ENCODE measurements at regions not wholly inside any gene's neighbourhood (a gene's known extent, or its start where the extent isn't known, plus 50 kb on each side); places are given as distances from the start of the nearest gene placed in this dataset.

DNA sequence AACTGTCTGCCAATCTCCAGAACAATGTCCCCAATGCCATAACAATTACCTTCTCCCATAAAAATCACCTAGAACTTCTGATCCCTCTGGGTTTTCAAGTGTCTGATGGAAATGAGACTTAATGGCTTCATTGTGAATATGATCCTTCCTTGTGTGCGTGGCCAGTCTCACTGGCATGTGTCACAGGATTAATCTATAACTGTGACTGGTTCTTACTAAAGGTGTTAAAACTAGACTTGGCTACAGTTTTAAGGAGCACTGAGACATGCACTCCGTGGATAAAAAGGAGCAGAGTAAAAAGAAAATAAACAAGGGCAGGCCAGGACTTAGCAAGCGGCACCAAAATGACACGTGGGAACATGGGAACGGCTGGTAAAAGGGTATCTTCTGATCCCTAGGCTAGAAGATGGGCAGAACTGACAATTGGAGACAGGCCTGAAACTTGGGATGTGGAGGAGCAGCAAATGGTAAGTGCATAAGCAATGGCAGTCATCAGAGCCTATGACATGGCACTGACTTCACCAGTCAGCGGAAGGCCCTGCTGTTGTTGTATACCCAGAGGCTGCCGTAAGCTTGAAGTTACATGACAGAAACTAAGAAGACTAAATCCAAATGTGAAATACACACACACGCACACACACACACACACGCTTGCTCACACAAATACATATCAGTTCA, 256.6 kb upstream of the NOCT start:
- no peak overlapping the region for H3K4ac ChIP-seq (ENCODE audit: low read length)
- WGBS, 2 donors (ENCODE audit: extremely low coverage in 2 of 2, insufficient read length in 2 of 2, insufficient replicate concordance in 1 of 2), result no CpG with 5 or more reads among the region's 9 CpGs
- H3K9ac ChIP-seq (ENCODE audit: low read depth, low read length, poor library complexity), result no peak overlapping the region
- no peak overlapping the region for H3K4me2 ChIP-seq (ENCODE audit: insufficient read depth, low read length, poor library complexity, severe bottlenecking)
- H2BK120ac ChIP-seq (ENCODE audit: low read depth, low read length), result no peak overlapping the region
- no peak overlapping the region for H2BK5ac ChIP-seq (ENCODE audit: low read length)
- no peaks in the 10 kb centered on the region for H3K79me1 ChIP-seq (ENCODE audit: low read depth, low read length)
- H3K23ac ChIP-seq (ENCODE audit: low read depth, low read length, poor library complexity), result no peak overlapping the region
- no peak overlapping the region for H3K14ac ChIP-seq (ENCODE audit: low read length)
- H2AK5ac ChIP-seq (ENCODE audit: low read depth, low read length), result no peak overlapping the region
- H3K4me3 ChIP-seq (ENCODE audit: low read length in 2 of 2), result no peak overlapping the region
- peaks cover 0 to 3% of the 10 kb centered on the region in 2 donors for H3K4me1 ChIP-seq (ENCODE audit: control insufficient read depth in 2 of 2, insufficient read depth in 1 of 2, low read depth in 1 of 2, low read length in 2 of 2)
- H3K36me3 ChIP-seq (replicated peaks in 1 of 2; ENCODE audit: control insufficient read depth in 2 of 2, insufficient read depth in 2 of 2, low read length in 2 of 2), result no peaks in the 10 kb centered on the region
- H3K9me3 ChIP-seq (replicated peaks in 1 of 2; ENCODE audit: control insufficient read depth in 2 of 2, insufficient read depth in 1 of 2, low read depth in 1 of 2, low read length in 2 of 2), result no peaks in the 10 kb centered on the region
- no peak overlapping the region for H2BK15ac ChIP-seq (ENCODE audit: low read length)
- H3K18ac ChIP-seq (ENCODE audit: low read length), result no peak overlapping the region
- no peak overlapping the region for H2BK12ac ChIP-seq (ENCODE audit: low read length)
- H3K27me3 ChIP-seq (ENCODE audit: control insufficient read depth in 3 of 3, insufficient read depth in 3 of 3, low read depth in 1 of 3, low read length in 3 of 3), result no peaks in the 10 kb centered on the region
- no peak overlapping the region for H3K27ac ChIP-seq (replicated peaks; ENCODE audit: low read length)
- H4K8ac ChIP-seq (ENCODE audit: low read depth, low read length), result no peak overlapping the region
- DNase-seq (ENCODE audit: low spot score), result no peak
- no peak overlapping the region for H2AFZ ChIP-seq (ENCODE audit: low read length)
- no peak overlapping the region for H4K91ac ChIP-seq (ENCODE audit: low read depth, low read length, poor library complexity)

DNA sequence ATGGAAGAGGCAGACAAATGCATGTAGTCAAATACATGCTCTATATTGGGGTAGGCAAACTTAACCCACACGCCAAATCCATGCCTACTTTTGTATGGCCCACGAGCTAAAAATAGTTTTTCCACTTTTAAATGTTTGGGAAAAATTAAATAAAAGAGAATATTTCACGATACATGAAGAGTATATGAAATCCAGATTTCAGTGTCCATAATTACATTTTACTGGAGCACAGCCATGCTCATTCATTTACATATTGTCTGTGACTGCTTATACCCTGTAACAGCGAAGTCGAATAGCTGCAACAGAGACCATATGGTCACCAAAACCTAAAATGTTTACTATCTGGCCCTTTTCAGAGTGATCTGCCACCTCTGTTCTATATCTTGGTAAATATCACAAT, 257.4 kb upstream of the NOCT start:
- no CpG with 5 or more reads among the region's 5 CpGs for WGBS, 2 donors (ENCODE audit: extremely low coverage in 2 of 2, insufficient read length in 2 of 2, insufficient replicate concordance in 1 of 2)

DNA sequence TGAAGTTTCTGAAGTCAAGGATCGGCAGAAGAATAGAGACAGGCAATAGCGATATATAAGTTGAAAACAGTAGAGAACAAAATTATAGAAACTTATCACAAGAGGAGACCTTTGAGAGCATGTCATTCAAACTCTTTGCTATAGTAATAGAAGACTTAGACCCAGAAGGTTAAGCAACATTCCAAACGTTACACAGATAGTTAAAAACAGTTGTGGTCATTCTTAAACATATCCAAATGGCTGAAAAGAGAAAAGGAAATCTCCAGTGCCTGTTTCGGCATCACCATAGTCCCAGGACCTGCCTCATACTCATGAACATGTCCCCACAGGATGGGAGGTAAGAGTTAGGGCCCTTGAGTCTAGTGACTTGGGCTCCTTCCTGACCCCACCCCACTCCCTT, 258.1 kb upstream of the NOCT start:
- no peak overlapping the region for H2BK120ac ChIP-seq (ENCODE audit: low read depth, low read length)
- WGBS, 2 donors (ENCODE audit: extremely low coverage in 2 of 2, insufficient read length in 2 of 2, insufficient replicate concordance in 1 of 2), result no CpG with 5 or more reads among the region's 4 CpGs
- no peak overlapping the region for H3K23ac ChIP-seq (ENCODE audit: low read depth, low read length, poor library complexity)
- peaks cover 0 to 3% of the 10 kb centered on the region in 2 donors for H3K4me1 ChIP-seq (ENCODE audit: control insufficient read depth in 2 of 2, insufficient read depth in 1 of 2, low read depth in 1 of 2, low read length in 2 of 2)
- no peaks in the 10 kb centered on the region for H3K79me1 ChIP-seq (ENCODE audit: low read depth, low read length)
- no peak overlapping the region for H3K4ac ChIP-seq (ENCODE audit: low read length)
- H2AK5ac ChIP-seq (ENCODE audit: low read depth, low read length), result no peak overlapping the region
- DNase-seq (ENCODE audit: low spot score), result no peak
- H2BK15ac ChIP-seq (ENCODE audit: low read length), result no peak overlapping the region
- H2AFZ ChIP-seq (ENCODE audit: low read length), result no peak overlapping the region
- H3K4me2 ChIP-seq (ENCODE audit: insufficient read depth, low read length, poor library complexity, severe bottlenecking), result no peak overlapping the region
- H3K27me3 ChIP-seq (ENCODE audit: control insufficient read depth in 3 of 3, insufficient read depth in 3 of 3, low read depth in 1 of 3, low read length in 3 of 3), result no peaks in the 10 kb centered on the region
- H3K18ac ChIP-seq (ENCODE audit: low read length), result no peak overlapping the region
- no peak overlapping the region for H2BK12ac ChIP-seq (ENCODE audit: low read length)
- H3K36me3 ChIP-seq (replicated peaks in 1 of 2; ENCODE audit: control insufficient read depth in 2 of 2, insufficient read depth in 2 of 2, low read length in 2 of 2), result no peaks in the 10 kb centered on the region
- H3K9me3 ChIP-seq (replicated peaks in 1 of 2; ENCODE audit: control insufficient read depth in 2 of 2, insufficient read depth in 1 of 2, low read depth in 1 of 2, low read length in 2 of 2), result no peaks in the 10 kb centered on the region
- no peak overlapping the region for H4K8ac ChIP-seq (ENCODE audit: low read depth, low read length)
- H3K9ac ChIP-seq (ENCODE audit: low read depth, low read length, poor library complexity), result no peak overlapping the region
- no peak overlapping the region for H3K14ac ChIP-seq (ENCODE audit: low read length)
- no peak overlapping the region for H3K4me3 ChIP-seq (ENCODE audit: low read length in 2 of 2)
- H3K27ac ChIP-seq (replicated peaks; ENCODE audit: low read length), result no peak overlapping the region
- no peak overlapping the region for H4K91ac ChIP-seq (ENCODE audit: low read depth, low read length, poor library complexity)
- H2BK5ac ChIP-seq (ENCODE audit: low read length), result no peak overlapping the region

More for the DNA sequence above, 257.4 kb upstream of the NOCT start:
- Histone ChIP-seq H2BK12ac (ENCODE audit: low read length) (no peak overlapping the region), H3K4me1 (ENCODE audit: control insufficient read depth in 2 of 2, insufficient read depth in 1 of 2, low read depth in 1 of 2, low read length in 2 of 2) (peaks cover 0 to 3% of the 10 kb centered on the region in 2 donors), H3K27ac (replicated peaks; ENCODE audit: low read length) (no peak overlapping the region), H3K27me3 (ENCODE audit: control insufficient read depth in 3 of 3, insufficient read depth in 3 of 3, low read depth in 1 of 3, low read length in 3 of 3) (no peaks in the 10 kb centered on the region), H2BK5ac (ENCODE audit: low read length) (no peak overlapping the region), H3K4me3 (ENCODE audit: low read length in 2 of 2) (no peak overlapping the region), H3K4ac (ENCODE audit: low read length) (no peak overlapping the region), H3K36me3 (replicated peaks in 1 of 2; ENCODE audit: control insufficient read depth in 2 of 2, insufficient read depth in 2 of 2, low read length in 2 of 2) (no peaks in the 10 kb centered on the region), H3K79me1 (ENCODE audit: low read depth, low read length) (no peaks in the 10 kb centered on the region), H4K8ac (ENCODE audit: low read depth, low read length) (no peak overlapping the region), H2BK15ac (ENCODE audit: low read length) (no peak overlapping the region), H4K91ac (ENCODE audit: low read depth, low read length, poor library complexity) (no peak overlapping the region), H3K23ac (ENCODE audit: low read depth, low read length, poor library complexity) (no peak overlapping the region), H2AK5ac (ENCODE audit: low read depth, low read length) (no peak overlapping the region), H2BK120ac (ENCODE audit: low read depth, low read length) (no peak overlapping the region), H3K4me2 (ENCODE audit: insufficient read depth, low read length, poor library complexity, severe bottlenecking) (no peak overlapping the region), H3K9ac (ENCODE audit: low read depth, low read length, poor library complexity) (no peak overlapping the region), H3K14ac (ENCODE audit: low read length) (no peak overlapping the region), H2AFZ (ENCODE audit: low read length) (no peak overlapping the region), H3K9me3 (replicated peaks in 1 of 2; ENCODE audit: control insufficient read depth in 2 of 2, insufficient read depth in 1 of 2, low read depth in 1 of 2, low read length in 2 of 2) (no peaks in the 10 kb centered on the region), H3K18ac (ENCODE audit: low read length) (no peak overlapping the region)
- DNase-seq (ENCODE audit: low spot score), result no peak

DNA sequence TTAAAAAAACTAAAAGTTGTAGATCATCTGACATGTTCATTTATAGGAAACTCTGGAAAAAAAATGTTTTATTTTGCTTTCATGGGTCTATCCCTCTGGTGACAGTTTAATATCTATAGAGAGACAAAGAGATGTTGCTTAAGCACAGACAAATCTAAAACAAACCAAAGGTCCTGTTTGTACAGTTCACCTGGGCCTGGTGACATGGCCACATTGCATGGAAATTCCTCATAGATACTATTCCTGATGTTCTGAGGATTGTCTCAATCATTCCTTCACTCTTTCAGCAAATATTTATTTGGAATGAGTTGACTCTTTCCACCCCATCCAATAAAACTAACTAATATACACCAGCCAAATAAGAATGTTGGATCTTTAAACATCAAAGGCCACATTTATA, 259.1 kb upstream of the NOCT start:
- Histone ChIP-seq H2BK15ac (ENCODE audit: low read length) (no peak overlapping the region), H3K4me2 (ENCODE audit: insufficient read depth, low read length, poor library complexity, severe bottlenecking) (no peak overlapping the region), H3K4ac (ENCODE audit: low read length) (no peak overlapping the region), H3K23ac (ENCODE audit: low read depth, low read length, poor library complexity) (no peak overlapping the region), H3K36me3 (replicated peaks in 1 of 2; ENCODE audit: control insufficient read depth in 2 of 2, insufficient read depth in 2 of 2, low read length in 2 of 2) (no peaks in the 10 kb centered on the region), H3K9ac (ENCODE audit: low read depth, low read length, poor library complexity) (no peak overlapping the region), H3K79me1 (ENCODE audit: low read depth, low read length) (no peaks in the 10 kb centered on the region), H3K27ac (replicated peaks; ENCODE audit: low read length) (no peak overlapping the region), H2AFZ (ENCODE audit: low read length) (no peak overlapping the region), H3K4me1 (ENCODE audit: control insufficient read depth in 2 of 2, insufficient read depth in 1 of 2, low read depth in 1 of 2, low read length in 2 of 2) (peaks cover 0 to 3% of the 10 kb centered on the region in 2 donors), H3K14ac (ENCODE audit: low read length) (no peak overlapping the region), H2BK12ac (ENCODE audit: low read length) (no peak overlapping the region), H2BK120ac (ENCODE audit: low read depth, low read length) (no peak overlapping the region), H2BK5ac (ENCODE audit: low read length) (no peak overlapping the region), H4K91ac (ENCODE audit: low read depth, low read length, poor library complexity) (no peak overlapping the region), H3K18ac (ENCODE audit: low read length) (no peak overlapping the region), H3K27me3 (ENCODE audit: control insufficient read depth in 3 of 3, insufficient read depth in 3 of 3, low read depth in 1 of 3, low read length in 3 of 3) (no peaks in the 10 kb centered on the region), H4K8ac (ENCODE audit: low read depth, low read length) (no peak overlapping the region), H3K4me3 (ENCODE audit: low read length in 2 of 2) (no peak overlapping the region), H2AK5ac (ENCODE audit: low read depth, low read length) (no peak overlapping the region), H3K9me3 (replicated peaks in 1 of 2; ENCODE audit: control insufficient read depth in 2 of 2, insufficient read depth in 1 of 2, low read depth in 1 of 2, low read length in 2 of 2) (no peaks in the 10 kb centered on the region)
- DNase-seq (ENCODE audit: low spot score), result no peak

Data from neuronal stem cell (in vitro differentiated cells).